ENCODE measurements at regions not wholly inside any gene's neighbourhood (a gene's known extent, or its start where the extent isn't known, plus 50 kb on each side); places are given as distances from the start of the nearest gene placed in this dataset.

DNA sequence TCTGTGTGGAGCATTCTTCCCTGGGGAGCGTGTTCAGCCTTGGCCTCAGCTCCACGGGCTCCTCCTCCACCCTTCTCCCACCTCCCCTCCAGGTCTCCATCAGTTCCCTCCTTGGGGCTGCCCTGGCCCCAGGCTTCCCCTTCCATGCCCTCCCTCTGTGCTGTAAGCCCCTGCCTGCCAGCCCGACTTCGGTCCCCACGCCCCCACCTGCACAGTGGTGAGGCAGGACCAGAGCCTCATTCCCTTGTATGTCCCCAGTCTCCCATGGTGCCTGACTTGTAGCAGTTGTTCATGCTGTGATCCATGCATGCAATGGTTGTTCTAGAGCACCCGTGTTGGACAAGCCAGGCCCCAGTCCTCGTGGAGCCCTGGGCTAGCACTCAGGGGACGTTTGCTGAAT is 199.4 kb downstream of the RBFOX3 start:
- DNase-seq (ENCODE audit: insufficient read length, low spot score) (no peak), FAIRE-seq (no peak)
- TF ChIP-seq, protein P1, sequence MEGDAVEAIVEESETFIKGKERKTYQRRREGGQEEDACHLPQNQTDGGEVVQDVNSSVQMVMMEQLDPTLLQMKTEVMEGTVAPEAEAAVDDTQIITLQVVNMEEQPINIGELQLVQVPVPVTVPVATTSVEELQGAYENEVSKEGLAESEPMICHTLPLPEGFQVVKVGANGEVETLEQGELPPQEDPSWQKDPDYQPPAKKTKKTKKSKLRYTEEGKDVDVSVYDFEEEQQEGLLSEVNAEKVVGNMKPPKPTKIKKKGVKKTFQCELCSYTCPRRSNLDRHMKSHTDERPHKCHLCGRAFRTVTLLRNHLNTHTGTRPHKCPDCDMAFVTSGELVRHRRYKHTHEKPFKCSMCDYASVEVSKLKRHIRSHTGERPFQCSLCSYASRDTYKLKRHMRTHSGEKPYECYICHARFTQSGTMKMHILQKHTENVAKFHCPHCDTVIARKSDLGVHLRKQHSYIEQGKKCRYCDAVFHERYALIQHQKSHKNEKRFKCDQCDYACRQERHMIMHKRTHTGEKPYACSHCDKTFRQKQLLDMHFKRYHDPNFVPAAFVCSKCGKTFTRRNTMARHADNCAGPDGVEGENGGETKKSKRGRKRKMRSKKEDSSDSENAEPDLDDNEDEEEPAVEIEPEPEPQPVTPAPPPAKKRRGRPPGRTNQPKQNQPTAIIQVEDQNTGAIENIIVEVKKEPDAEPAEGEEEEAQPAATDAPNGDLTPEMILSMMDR (IDR thresholded peaks at IDR 0.05; ENCODE audit: insufficient read depth, missing control alignments) = no peak

DNA sequence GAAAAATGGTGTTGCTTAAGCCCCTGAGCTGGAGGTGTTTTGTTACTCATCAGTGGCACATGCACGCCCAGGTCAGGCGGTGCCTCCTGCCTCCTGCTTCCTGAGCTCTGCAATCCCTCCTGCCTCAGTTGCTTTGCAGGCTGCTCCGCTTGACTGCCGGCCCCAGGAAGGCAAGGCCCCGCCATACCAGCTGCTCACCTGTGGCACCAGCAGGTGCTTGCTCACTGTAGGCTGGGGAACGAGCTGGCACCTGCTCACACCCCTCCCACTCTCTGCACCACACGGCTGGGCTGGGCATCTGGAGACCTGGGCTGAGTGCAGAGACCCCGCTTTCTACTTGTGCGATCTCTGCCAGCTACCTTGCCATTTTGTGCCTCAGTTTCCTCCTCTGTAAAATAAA is 200.2 kb downstream of the RBFOX3 start:
- no peak for FAIRE-seq
- TF ChIP-seq, protein P1 (IDR thresholded peaks at IDR 0.05; ENCODE audit: insufficient read depth, missing control alignments) = no peak
- no peak for DNase-seq (ENCODE audit: insufficient read length, low spot score)

DNA sequence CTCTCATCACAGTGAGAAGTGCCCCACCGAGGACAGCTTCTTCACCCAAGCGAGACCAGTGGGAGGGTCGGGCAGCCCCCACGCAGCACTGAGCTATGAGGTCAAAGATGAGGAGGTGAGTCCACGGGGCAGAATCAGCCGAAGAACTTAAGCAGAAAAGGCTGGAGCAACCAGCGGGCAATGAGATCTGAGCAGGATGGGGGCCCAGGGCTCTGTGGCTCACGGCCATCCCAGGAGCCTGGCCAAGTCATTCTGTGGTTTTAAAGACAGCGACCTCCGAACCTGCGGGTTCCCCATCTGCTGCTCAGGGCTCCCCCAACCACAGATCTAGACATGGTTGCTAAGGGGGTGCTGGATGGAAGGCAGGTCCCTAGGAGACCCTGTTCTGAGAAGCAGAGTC is 202.6 kb downstream of the RBFOX3 start:
- DNase-seq (ENCODE audit: insufficient read length, low spot score) = no peak
- TF ChIP-seq, protein P1 (IDR thresholded peaks at IDR 0.05; ENCODE audit: insufficient read depth, missing control alignments) = no peak
- no peak for FAIRE-seq

DNA sequence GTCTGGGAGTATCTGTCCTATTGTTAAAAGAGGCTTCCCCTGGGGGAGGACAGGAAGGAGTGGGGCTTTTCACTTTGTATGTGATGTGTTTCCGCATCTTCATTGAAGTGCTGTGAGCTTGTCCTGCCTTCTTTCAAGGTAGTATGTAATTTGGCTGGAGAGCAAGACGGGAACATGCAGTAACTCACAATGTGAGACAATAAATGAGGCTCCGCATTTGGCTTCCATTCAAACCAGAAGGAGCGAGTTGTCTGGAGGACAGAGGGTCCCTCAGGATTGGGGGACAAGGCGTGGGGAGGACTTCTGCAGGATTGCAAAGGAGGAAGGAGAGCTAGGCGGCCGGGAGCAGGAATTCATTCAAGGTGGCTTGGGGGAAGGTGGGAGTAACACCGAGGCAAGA is 203.5 kb downstream of the RBFOX3 start:
- DNase-seq (ENCODE audit: insufficient read length, low spot score) (no peak), FAIRE-seq (no peak)
- TF ChIP-seq, protein P1 (IDR thresholded peaks at IDR 0.05; ENCODE audit: insufficient read depth, missing control alignments) = no peak

DNA sequence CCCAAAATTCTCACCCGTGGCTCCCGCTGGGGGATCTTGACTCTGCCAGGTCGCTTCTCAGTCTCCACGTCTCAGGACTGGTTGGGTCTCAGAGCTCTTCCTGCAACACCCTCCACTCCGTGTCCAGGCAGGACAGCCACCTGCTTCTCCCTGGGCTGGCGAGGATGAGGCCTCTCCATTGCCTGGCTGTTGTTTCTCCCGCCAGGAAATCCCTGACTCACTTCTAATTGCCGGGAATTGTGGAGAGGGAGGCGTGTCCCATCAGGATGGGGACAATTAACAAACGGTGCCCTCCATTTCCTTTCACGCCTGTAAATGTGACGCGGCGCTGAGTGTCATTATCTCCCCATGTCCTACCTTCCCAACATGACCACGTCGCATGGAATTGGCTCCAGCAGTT is 204.5 kb downstream of the RBFOX3 start:
- DNase-seq (ENCODE audit: insufficient read length, low spot score) (no peak), FAIRE-seq (no peak)
- TF ChIP-seq, protein P1 (IDR thresholded peaks at IDR 0.05; ENCODE audit: insufficient read depth, missing control alignments) = no peak

DNA sequence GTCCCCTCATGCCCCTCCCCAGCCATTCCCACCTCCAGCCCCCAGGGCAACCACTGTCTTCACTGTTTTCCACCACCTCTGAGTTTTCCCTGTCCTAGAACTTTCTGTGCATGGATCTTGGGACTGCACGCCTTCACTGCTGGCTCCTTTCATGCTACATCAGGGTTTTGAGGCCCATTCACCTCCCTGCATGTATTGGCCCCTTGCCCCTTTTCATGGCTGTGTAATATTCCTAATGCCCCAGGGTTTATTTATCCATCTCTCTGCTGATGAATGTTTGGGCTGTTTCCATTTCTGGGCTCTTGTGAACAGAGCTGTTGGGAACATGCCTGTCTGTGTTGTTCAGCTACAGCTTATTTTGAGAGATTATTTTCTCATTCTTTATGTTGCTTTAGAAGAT is 205.0 kb downstream of the RBFOX3 start:
- TF ChIP-seq, protein P1 (IDR thresholded peaks at IDR 0.05; ENCODE audit: insufficient read depth, missing control alignments) = no peak
- DNase-seq (ENCODE audit: insufficient read length, low spot score) (no peak), FAIRE-seq (no peak)

DNA sequence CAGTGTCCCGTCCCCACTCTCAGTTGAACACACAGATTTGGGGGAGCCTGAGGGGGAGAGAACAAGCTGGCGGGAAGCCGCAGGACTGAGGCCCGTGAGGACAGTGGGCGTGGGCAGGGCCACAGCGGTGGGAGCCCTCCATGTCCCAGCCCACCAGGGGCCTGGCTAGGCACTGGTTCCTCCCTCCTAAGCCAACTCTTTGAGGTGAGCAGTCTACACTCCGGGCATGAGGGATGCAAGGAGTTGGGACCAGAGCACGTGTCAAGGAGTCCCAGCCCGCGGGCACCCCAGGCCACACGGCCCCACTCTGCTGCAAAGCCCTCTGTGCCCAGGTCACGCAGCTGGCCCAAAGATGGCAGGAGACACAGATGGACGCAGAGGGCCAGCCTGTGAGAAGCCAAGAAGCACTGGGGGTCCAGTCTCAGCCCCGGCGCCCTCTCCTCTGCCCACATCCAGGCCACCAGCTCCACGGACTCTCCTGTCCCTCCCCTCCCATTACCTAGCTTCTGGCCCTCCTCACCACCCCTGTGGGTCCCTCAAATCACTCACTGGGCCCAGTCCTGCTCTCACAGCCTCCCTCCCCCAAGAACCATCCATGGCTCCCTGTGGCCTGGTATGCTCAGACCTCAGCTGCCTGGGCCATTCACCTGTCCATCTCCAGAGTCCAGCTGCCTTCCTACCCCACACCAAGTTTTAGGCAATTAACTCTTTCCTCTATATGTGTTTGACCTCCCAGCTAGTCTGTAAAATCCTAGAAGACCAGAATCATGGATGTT is 206.5 kb downstream of the RBFOX3 start:
- DNase-seq (ENCODE audit: insufficient read length, low spot score) = no peak
- TF ChIP-seq, protein P1 (IDR thresholded peaks at IDR 0.05; ENCODE audit: insufficient read depth, missing control alignments) = no peak
- no peak for FAIRE-seq
